ENCODE measurements at regions not wholly inside any gene's neighbourhood (a gene's known extent, or its start where the extent isn't known, plus 50 kb on each side); places are given as distances from the start of the nearest gene placed in this dataset.

DNA sequence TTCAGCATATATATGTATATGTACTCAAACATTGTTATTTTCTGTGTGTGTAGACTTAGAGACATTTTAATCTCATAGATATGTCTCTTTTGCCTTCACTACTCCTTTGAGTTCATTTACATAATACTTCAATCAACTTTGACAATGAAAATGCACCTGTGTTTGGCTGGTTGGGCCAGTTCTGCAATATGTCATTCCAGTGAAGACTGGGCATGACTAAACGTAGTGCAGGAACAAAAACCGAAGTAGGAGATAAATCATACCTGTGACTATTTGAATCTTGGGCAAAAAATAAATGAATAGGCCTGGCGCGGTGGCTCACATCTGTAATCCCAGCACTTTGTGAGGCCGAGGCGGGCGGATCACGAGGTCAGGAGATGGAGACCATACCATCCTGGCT, 640.0 kb upstream of the ANO3 start:
- H3K36me3 ChIP-seq (replicated peaks in 1 of 2; ENCODE audit: control insufficient read depth in 1 of 2, insufficient read depth in 2 of 2, low read length in 1 of 2): no peaks in the 10 kb centered on the region
- 73% methylated on average over 8 of the region's 8 CpGs for WGBS (ENCODE audit: low lambda C conversion rate)
- POLR2A ChIA-PET: no interaction called here

GRCh38 chr11:25702417-25702816, 629.5 kb upstream of the ANO3 start:
- Histone ChIP-seq H3K27ac (ENCODE audit: low read depth in 2 of 2, low read length in 1 of 2) (no peak overlapping the region), H3K9me3 (no peaks in the 10 kb centered on the region), H4K20me1 (ENCODE audit: insufficient read depth) (no peaks in the 10 kb centered on the region), H3K4me2 (no peak overlapping the region), H3K4me3 (ENCODE audit: low read depth in 2 of 2, low read length in 1 of 2) (no peak overlapping the region), H3K36me3 (replicated peaks in 1 of 2; ENCODE audit: control insufficient read depth in 1 of 2, insufficient read depth in 2 of 2, low read length in 1 of 2) (no peaks in the 10 kb centered on the region), H3F3A (replicated peaks; ENCODE audit: insufficient read depth) (no peaks in the 10 kb centered on the region), H3K9me2 (no peaks in the 10 kb centered on the region), H3K4me1 (ENCODE audit: control insufficient read depth in 1 of 2, insufficient read depth in 2 of 2, low read depth in 1 of 2, low read length in 1 of 2) (no peaks in the 10 kb centered on the region), H3K79me2 (ENCODE audit: insufficient read depth) (no peaks in the 10 kb centered on the region), H2AFZ (ENCODE audit: low read depth) (no peak overlapping the region), H3K27me3 (ENCODE audit: insufficient read depth) (no peaks in the 10 kb centered on the region), H3K9ac (no peak overlapping the region)
- TF ChIP-seq GATA2 (CRISPR knock-in tag; IDR thresholded peaks at IDR 0.05) (no peak), RCOR1 (IDR thresholded peaks at IDR 0.05; ENCODE audit: low read length) (no peak), FOXJ3 (CRISPR knock-in tag; IDR thresholded peaks at IDR 0.05) (no peak), SMC3 (IDR thresholded peaks at IDR 0.05; ENCODE audit: low read depth, low read length) (no peak), EZH2phosphoT487 (IDR thresholded peaks at IDR 0.05; ENCODE audit: borderline replicate concordance, low read depth) (no peak), ZBTB33 (IDR thresholded peaks at IDR 0.05; ENCODE audit: borderline replicate concordance, low read depth) (no peak), EP300 (IDR thresholded peaks at IDR 0.05; ENCODE audit: borderline replicate concordance in 1 of 2, low read depth in 1 of 2, low read length in 1 of 2) (no peak), ELF1 (IDR thresholded peaks at IDR 0.05) (no peak), RAD21 (IDR thresholded peaks at IDR 0.05; ENCODE audit: low read length) (no peak), MXI1 (IDR thresholded peaks at IDR 0.05; ENCODE audit: low read depth, low read length) (no peak), CTCF (IDR thresholded peaks at IDR 0.05) (no peak), JUND (IDR thresholded peaks at IDR 0.05) (no peak), RFX5 (IDR thresholded peaks at IDR 0.05; ENCODE audit: low read length) (no peak), USF1 (IDR thresholded peaks at IDR 0.05; ENCODE audit: borderline replicate concordance, low read depth) (no peak), RXRA (IDR thresholded peaks at IDR 0.05; ENCODE audit: borderline replicate concordance, low read depth) (no peak), FOXM1 (IDR thresholded peaks at IDR 0.05; ENCODE audit: low read depth) (no peak), NFIC (IDR thresholded peaks at IDR 0.05; ENCODE audit: borderline replicate concordance) (no peak)
- TF ChIP-seq, protein P1, sequence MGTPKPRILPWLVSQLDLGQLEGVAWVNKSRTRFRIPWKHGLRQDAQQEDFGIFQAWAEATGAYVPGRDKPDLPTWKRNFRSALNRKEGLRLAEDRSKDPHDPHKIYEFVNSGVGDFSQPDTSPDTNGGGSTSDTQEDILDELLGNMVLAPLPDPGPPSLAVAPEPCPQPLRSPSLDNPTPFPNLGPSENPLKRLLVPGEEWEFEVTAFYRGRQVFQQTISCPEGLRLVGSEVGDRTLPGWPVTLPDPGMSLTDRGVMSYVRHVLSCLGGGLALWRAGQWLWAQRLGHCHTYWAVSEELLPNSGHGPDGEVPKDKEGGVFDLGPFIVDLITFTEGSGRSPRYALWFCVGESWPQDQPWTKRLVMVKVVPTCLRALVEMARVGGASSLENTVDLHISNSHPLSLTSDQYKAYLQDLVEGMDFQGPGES (IDR thresholded peaks at IDR 0.05; ENCODE audit: low read depth, low read length): no peak
- TF ChIP-seq, protein P2, sequence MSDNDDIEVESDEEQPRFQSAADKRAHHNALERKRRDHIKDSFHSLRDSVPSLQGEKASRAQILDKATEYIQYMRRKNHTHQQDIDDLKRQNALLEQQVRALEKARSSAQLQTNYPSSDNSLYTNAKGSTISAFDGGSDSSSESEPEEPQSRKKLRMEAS (IDR thresholded peaks at IDR 0.05; ENCODE audit: low read depth): no peak
- ChIA-PET POLR2A (no interaction called here), CTCF (no interaction called here)
- 76% methylated on average over 1 of the region's 1 CpG for WGBS (ENCODE audit: low lambda C conversion rate)
- no peak for DNase-seq

More for the DNA sequence above, 640.0 kb upstream of the ANO3 start:
- Histone ChIP-seq H3K4me1 (ENCODE audit: control insufficient read depth in 1 of 2, insufficient read depth in 2 of 2, low read depth in 1 of 2, low read length in 1 of 2) (no peaks in the 10 kb centered on the region), H3K79me2 (ENCODE audit: insufficient read depth) (no peaks in the 10 kb centered on the region), H3K4me3 (ENCODE audit: low read depth in 2 of 2, low read length in 1 of 2) (no peak overlapping the region), H3K9ac (no peak overlapping the region), H3K27ac (ENCODE audit: low read depth in 2 of 2, low read length in 1 of 2) (no peak overlapping the region), H3K9me3 (no peaks in the 10 kb centered on the region), H3F3A (replicated peaks; ENCODE audit: insufficient read depth) (no peaks in the 10 kb centered on the region), H3K4me2 (no peak overlapping the region), H3K27me3 (ENCODE audit: insufficient read depth) (no peaks in the 10 kb centered on the region), H2AFZ (ENCODE audit: low read depth) (no peak overlapping the region), H4K20me1 (ENCODE audit: insufficient read depth) (no peaks in the 10 kb centered on the region), H3K9me2 (no peaks in the 10 kb centered on the region)
- CTCF ChIA-PET: no interaction called here
- DNase-seq: no peak
- TF ChIP-seq GABPA (IDR thresholded peaks at IDR 0.05; ENCODE audit: low read depth) (no peak), PBX3 (IDR thresholded peaks at IDR 0.05) (no peak), NFIC (IDR thresholded peaks at IDR 0.05; ENCODE audit: borderline replicate concordance) (no peak)

Data from SK-N-SH (cell line).